ENCODE measurements at regions not wholly inside any gene's neighbourhood (a gene's known extent, or its start where the extent isn't known, plus 50 kb on each side); places are given as distances from the start of the nearest gene placed in this dataset.

GRCh38 chr6:147035886-147036285, 168.3 kb upstream of the STXBP5 start:
- DNase-seq (ENCODE audit: low spot score) = no peak

DNA sequence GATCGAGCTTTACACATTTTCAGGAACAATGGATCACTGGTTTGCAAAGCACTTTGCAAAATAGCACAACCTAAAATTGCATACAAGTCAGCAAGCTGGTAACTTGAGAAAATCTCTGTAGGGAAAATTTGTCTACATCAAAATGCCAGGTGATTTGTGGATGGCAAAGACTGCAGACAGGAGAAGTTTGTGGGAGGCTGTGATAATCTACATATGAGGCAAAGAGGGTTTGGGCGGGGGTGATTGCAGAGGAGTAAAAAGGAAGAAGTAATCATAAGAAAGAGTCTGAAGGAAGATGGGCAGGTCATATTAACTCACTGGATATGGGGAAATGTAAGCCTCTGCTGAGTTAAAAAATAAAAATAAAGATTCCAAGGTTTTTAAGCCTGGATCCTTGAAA, 166.3 kb upstream of the STXBP5 start:
- peak; percentile 79 for DNase-seq (ENCODE audit: low spot score)

DNA sequence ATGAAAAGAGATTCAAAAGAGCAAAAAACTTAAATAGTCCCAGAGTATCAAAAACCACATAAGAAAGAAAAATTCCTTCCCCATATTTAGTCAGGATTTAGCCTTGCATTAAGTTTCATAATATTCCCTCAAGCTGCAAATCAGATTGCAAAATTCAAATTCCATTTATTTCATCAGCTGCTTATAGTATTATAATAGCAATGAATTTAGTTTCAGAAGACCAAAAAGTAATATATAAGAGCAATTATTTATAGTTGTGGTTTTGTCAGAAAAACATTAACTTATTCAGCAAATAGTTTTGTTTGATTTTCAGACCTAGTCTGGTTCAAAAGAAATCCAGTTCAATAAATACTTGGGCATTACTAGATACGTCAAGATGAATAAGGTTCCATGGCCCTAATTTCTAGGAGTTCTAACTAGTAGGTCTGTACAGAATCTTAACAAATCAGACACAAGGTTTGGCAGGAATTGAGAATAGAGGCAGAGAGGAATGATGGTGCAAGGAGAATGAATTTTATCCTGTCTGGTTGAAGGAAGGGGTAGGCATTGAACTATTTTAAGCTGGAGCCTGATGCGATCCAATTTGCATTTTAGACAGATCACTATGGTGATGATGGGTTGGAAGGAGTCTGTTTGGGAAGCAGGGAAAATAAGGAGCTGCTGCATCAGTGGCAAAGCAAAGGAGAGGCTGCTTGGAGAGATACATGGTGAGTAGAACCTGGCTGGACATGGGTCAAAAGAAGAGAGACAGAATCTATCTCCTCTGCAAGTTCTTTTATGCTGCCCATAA, 163.9 kb upstream of the STXBP5 start:
- peak; percentile 63 for DNase-seq (ENCODE audit: low spot score)

DNA sequence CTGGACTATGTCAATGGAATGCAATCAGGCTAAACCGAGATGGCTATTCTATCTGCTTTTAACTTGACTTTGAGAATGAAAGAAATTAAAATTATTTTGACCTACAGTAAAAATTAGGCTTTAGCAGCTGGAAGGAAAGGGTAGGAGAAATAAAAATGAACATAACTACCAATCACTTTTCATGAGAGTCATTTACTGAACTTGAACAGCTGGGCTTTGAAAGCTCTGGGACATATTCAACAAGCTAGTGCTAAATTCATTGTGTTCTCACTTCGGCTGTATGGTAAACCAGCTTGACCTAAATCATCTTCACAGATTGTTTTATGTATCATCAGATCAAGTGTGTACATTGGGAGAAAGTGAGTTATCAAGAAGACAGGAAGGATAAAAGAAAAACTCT, 161.5 kb upstream of the STXBP5 start:
- DNase-seq (ENCODE audit: low spot score) = no peak

DNA sequence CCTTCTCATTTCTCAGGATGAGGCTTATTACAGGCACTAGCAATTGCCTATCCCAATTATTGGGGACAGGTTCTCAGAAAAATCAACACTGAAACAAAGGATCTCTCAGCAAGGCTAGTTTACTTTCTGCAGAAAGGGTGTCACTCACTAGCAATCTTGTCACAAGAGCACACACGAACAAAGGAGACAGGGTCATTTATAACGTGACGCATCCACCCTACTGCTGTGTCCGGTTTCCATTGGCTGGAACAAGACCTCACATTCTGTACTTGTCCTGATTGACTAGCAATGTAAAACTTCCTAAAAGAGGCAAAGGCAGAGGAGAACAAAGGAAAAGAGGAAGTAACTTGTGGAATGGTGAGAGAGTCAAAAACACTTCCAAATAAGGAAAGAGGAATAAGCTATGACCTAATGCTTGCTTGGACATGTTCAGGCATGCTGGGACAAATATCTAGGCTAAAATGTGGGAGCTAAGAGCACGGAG, 160.2 kb upstream of the STXBP5 start:
- DNase-seq (ENCODE audit: low spot score) = no peak

GRCh38 chr6:147046141-147046877, 157.9 kb upstream of the STXBP5 start:
- DNase-seq (ENCODE audit: low spot score) = no peak

GRCh38 chr6:147048930-147049329, 155.3 kb upstream of the STXBP5 start:
- no peak for DNase-seq (ENCODE audit: low spot score)

GRCh38 chr6:147053311-147053921, 150.8 kb upstream of the STXBP5 start:
- DNase-seq (ENCODE audit: low spot score) = no peak

DNA sequence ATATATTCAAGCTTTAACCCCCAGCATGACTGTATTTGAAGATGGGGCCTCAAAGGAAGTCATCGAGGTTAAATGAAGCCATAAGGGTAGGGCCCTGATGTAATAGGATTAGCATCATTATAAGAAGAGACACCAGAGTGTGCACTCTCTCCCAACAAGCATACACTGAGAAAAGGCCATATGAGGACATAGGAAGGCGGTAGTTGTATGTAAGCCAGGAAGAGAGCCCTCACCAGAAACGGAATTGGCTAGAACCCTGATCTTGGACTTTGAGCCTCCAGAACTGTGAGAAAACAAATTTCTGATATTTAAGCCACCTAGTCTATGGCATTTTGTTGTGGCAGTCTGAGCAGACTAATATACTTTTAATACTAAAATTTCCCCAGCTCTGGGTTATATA, 150.1 kb upstream of the STXBP5 start:
- no peak for DNase-seq (ENCODE audit: low spot score)

- DNase-seq (ENCODE audit: low spot score) = no peak
Observed at GRCh38 chr6:147054871-147055270, 149.3 kb upstream of the STXBP5 start.

DNA sequence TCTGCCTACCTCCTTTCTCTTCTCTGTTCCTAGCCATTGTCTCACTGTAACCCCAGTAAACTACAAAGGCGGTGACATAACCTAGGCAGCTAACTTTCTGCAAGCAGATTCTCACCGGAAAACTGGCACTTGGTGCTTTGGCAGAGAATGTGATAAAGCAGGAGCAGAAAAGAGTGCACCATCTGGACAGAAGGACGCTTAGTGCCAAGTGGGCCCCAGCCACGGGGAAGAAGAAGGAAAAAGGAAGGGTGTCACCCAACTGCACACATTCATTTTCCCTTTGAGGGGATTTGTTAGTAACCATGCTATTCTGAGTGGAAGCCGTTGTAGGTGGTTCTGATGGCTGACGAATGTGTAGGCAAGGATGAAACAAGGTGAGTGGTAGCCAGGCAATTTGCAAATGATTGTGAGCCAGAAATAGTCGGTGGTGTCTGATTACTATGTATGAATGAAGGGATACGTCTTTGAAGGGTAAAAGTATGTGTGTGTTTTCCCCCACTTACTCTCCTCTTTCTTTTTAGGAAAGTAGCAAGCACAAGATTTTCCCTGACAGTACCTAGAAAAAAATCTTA, 148.3 kb upstream of the STXBP5 start:
- peak; percentile 39 for DNase-seq (ENCODE audit: low spot score)

- no peak for DNase-seq (ENCODE audit: low spot score)
Observed at GRCh38 chr6:147057188-147057587, 147.0 kb upstream of the STXBP5 start.

GRCh38 chr6:147057705-147058342, 146.4 kb upstream of the STXBP5 start:
- DNase-seq (ENCODE audit: low spot score) = no peak

- DNase-seq (ENCODE audit: low spot score) = no peak
Observed at GRCh38 chr6:147058786-147059385, 145.3 kb upstream of the STXBP5 start.

DNA sequence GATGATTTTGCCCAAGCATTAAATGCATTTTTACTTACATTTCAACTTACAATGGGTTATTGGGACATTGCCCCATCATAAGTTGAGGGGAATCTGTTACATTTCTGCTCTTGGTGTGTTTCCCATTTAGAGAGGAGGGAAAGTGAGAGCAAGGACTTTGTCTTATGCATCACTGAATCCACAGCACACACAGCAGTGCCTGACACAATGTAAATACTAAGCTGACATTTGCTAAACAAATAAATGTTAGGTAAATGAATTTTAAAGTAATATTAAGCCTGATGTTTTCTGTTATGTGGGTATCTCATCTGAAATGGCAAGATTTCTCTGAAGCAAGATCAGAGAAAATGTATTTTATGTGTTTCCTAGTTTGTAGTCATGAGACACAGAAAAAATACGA, 143.6 kb upstream of the STXBP5 start:
- no peak for DNase-seq (ENCODE audit: low spot score)

GRCh38 chr6:147061252-147061651, 143.0 kb upstream of the STXBP5 start:
- no peak for DNase-seq (ENCODE audit: low spot score)

GRCh38 chr6:147063469-147064031, 140.7 kb upstream of the STXBP5 start:
- DNase-seq (ENCODE audit: low spot score) = no peak

- no peak for DNase-seq (ENCODE audit: low spot score)
Observed at GRCh38 chr6:147065786-147066185, 138.4 kb upstream of the STXBP5 start.

DNA sequence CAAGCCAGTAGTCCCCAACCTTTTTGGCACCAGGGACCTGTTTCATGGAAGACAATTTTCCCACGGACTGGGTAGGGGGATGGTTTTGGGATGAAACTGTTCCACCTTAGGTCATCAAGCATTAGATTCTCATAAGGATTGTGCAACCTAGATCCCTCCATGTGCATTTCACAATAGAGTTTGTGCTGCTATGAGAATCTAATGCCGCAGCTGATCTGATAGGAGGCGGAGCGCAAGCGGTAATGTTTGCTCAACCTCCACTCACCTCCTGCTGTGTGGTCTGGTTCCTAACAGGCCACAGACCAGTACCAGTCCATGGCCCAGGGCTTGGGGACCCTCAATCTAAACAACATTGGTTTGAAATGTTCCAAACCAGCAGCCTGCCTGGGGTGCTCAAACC, 137.0 kb upstream of the STXBP5 start:
- no peak for DNase-seq (ENCODE audit: low spot score)

DNA sequence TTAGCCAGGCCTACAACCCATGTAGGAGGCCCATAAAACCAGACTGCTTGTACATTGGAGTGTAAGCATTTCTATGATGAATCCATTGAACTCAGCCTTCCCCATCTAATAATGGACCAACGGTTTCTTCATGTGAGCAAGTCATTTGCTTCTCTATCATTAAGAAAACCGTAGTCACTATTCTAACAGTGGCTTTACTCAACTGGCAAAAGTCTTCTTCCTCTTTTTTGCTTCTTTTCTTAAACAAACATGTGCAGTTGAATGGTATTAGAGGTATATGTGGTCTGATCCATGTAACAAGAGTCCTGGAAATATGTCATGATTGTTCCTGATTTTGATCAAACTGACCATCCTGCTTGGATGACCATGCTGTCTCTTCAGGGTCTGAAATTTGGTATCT, 132.4 kb upstream of the STXBP5 start:
- no peak for DNase-seq (ENCODE audit: low spot score)

- DNase-seq (ENCODE audit: low spot score) = no peak
Observed at GRCh38 chr6:147075381-147075780, 128.8 kb upstream of the STXBP5 start.

Measured in putamen (tissue), 1 donor.